Vagina (tissue), 2 donors: ENCODE measurements at regions not wholly inside any gene's neighbourhood (a gene's known extent, or its start where the extent isn't known, plus 50 kb on each side); places are given as distances from the start of the nearest gene placed in this dataset.

Source experiments
- DNase-seq, 2 donors: peaks; one replicate each; pipeline ENCODE4 v3.0.0-alpha.2; 2017; ENCODE audit errors: extremely low spot score in 2 of 2
- H3K27ac ChIP-seq: fragments of 200-600 bp; sonication (generic); one replicate; pipeline ENCODE4 v1.5.1; 2019
- H3K27me3 ChIP-seq: fragments of 200-600 bp; sonication (generic); one replicate; pipeline ENCODE4 v1.5.1; 2019
- H3K36me3 ChIP-seq, 2 donors: fragments of 200-600 bp; sonication (generic); one replicate each; pipeline ENCODE4 v1.5.1; 2017 to 2019
- H3K4me1 ChIP-seq: fragments of 200-600 bp; sonication (generic); one replicate; pipeline ENCODE4 v1.5.1; 2019
- H3K4me3 ChIP-seq, 2 donors: fragments of 200-600 bp; sonication (generic); 1 replicate in 1 of 2; 2 replicates in 1 of 2; pipeline ENCODE4 v1.5.1; 2016 to 2019
- H3K9me3 ChIP-seq: fragments of 200-600 bp; sonication (generic); one replicate; pipeline ENCODE4 v1.5.1; 2019
- CTCF ChIP-seq, 3 experiments: fragments of 450-650 bp in 2 of 3; fragments of 200-600 bp in 1 of 3; sonication (generic) in 1 of 3; IDR thresholded peaks; one replicate each; pipeline ENCODE4 v1.5.1; 2017 to 2019; ENCODE audit warnings: antibody characterized with exemption in 3 of 3, mild to moderate bottlenecking in 2 of 3, moderate library complexity in 2 of 3
- POLR2A ChIP-seq, 2 donors: fragments of 450-650 bp; IDR thresholded peaks; one replicate each; pipeline ENCODE4 v1.6.1; 2017; ENCODE audit warnings: antibody characterized with exemption in 2 of 2, mild to moderate bottlenecking in 2 of 2, moderate library complexity in 2 of 2
- POLR2AphosphoS5 ChIP-seq, 2 donors: sonication (generic); formaldehyde crosslinking; IDR thresholded peaks; one replicate each; pipeline ENCODE4 v1.9.0; 2017; ENCODE audit warnings: antibody characterized with exemption in 2 of 2, mild to moderate bottlenecking in 2 of 2, low read depth in 1 of 2; ENCODE audit not compliant: insufficient read depth in 1 of 2
- intact Hi-C: fragments of 100-400 bp; cut with DNase I; formaldehyde crosslinking; loops from one replicate; pipeline ENCODE4 v1.15.1; 2023

- Histone ChIP-seq H3K36me3 (no peaks in the 10 kb centered on the region), H3K27me3 (no peaks in the 10 kb centered on the region), H3K4me3 (no peak overlapping the region), H3K4me1 (no peaks in the 10 kb centered on the region), H3K9me3 (no peaks in the 10 kb centered on the region), H3K27ac (no peak overlapping the region)
- TF ChIP-seq POLR2AphosphoS5 (IDR thresholded peaks at IDR 0.05; ENCODE audit: insufficient read depth in 1 of 2, low read depth in 1 of 2): no peak
- TF ChIP-seq POLR2A (IDR thresholded peaks at IDR 0.05): no peak
- no peak for TF ChIP-seq CTCF (IDR thresholded peaks at IDR 0.05)
- intact Hi-C loops: no loop called here
- DNase-seq: no peak
Measured at GRCh38 chr5:166024970-166025369, 2266.5 kb upstream of the WWC1 start.

- Histone ChIP-seq H3K4me3 (no peak overlapping the region), H3K9me3 (no peaks in the 10 kb centered on the region), H3K4me1 (no peaks in the 10 kb centered on the region), H3K36me3 (no peaks in the 10 kb centered on the region), H3K27ac (no peak overlapping the region), H3K27me3 (no peaks in the 10 kb centered on the region)
- intact Hi-C loops: no loop called here
- TF ChIP-seq CTCF (IDR thresholded peaks at IDR 0.05): no peak
- TF ChIP-seq POLR2AphosphoS5 (IDR thresholded peaks at IDR 0.05; ENCODE audit: insufficient read depth in 1 of 2, low read depth in 1 of 2): no peak
- no peak for TF ChIP-seq POLR2A (IDR thresholded peaks at IDR 0.05)
- DNase-seq: no peak
Measured at GRCh38 chr5:166027582-166027981, 2263.9 kb upstream of the WWC1 start.

- intact Hi-C loops: no loop called here
- H3K4me3 ChIP-seq: no peak overlapping the region
- TF ChIP-seq POLR2AphosphoS5 (IDR thresholded peaks at IDR 0.05; ENCODE audit: insufficient read depth in 1 of 2, low read depth in 1 of 2) (no peak), CTCF (IDR thresholded peaks at IDR 0.05) (no peak), POLR2A (IDR thresholded peaks at IDR 0.05) (no peak)
Measured at GRCh38 chr5:166031926-166032325, 2259.5 kb upstream of the WWC1 start.

GRCh38 chr5:166032601-166033000 lies 2258.8 kb upstream of the WWC1 start:
- H3K27ac ChIP-seq: no peak overlapping the region
- no peak overlapping the region for H3K4me3 ChIP-seq
- intact Hi-C loops: no loop called here
- no peaks in the 10 kb centered on the region for H3K36me3 ChIP-seq
- no peaks in the 10 kb centered on the region for H3K4me1 ChIP-seq
- DNase-seq: no peak
- H3K9me3 ChIP-seq: no peaks in the 10 kb centered on the region
- H3K27me3 ChIP-seq: no peaks in the 10 kb centered on the region
- no peak for TF ChIP-seq POLR2AphosphoS5 (IDR thresholded peaks at IDR 0.05; ENCODE audit: insufficient read depth in 1 of 2, low read depth in 1 of 2)
- TF ChIP-seq POLR2A (IDR thresholded peaks at IDR 0.05): no peak
- TF ChIP-seq CTCF (IDR thresholded peaks at IDR 0.05): no peak

More at GRCh38 chr5:166031926-166032325, 2259.5 kb upstream of the WWC1 start:
- no peaks in the 10 kb centered on the region for H3K4me1 ChIP-seq
- no peaks in the 10 kb centered on the region for H3K27me3 ChIP-seq
- no peaks in the 10 kb centered on the region for H3K36me3 ChIP-seq
- H3K9me3 ChIP-seq: no peaks in the 10 kb centered on the region
- no peak for DNase-seq
- H3K27ac ChIP-seq: no peak overlapping the region

- no peaks in the 10 kb centered on the region for H3K9me3 ChIP-seq
- intact Hi-C loops: no loop called here
- H3K27ac ChIP-seq: no peak overlapping the region
- TF ChIP-seq CTCF (IDR thresholded peaks at IDR 0.05) (no peak), POLR2AphosphoS5 (IDR thresholded peaks at IDR 0.05; ENCODE audit: insufficient read depth in 1 of 2, low read depth in 1 of 2) (no peak), POLR2A (IDR thresholded peaks at IDR 0.05) (no peak)
- no peaks in the 10 kb centered on the region for H3K4me1 ChIP-seq
- DNase-seq: no peak
- no peak overlapping the region for H3K4me3 ChIP-seq
- H3K27me3 ChIP-seq: no peaks in the 10 kb centered on the region
- no peaks in the 10 kb centered on the region for H3K36me3 ChIP-seq
Measured at GRCh38 chr5:166045961-166046360, 2245.5 kb upstream of the WWC1 start.
